HCT116 (cell line): ENCODE measurements at regions not wholly inside any gene's neighbourhood (a gene's known extent, or its start where the extent isn't known, plus 50 kb on each side); places are given as distances from the start of the nearest gene placed in this dataset.

Experiments used
- ATAC-seq: fragments of 200-7000 bp; cut with Tn5 transposase; 2 replicates; pipeline ENCODE4 v1.9.1; 2020; ENCODE audit warnings: mild to moderate bottlenecking, moderate library complexity
- BruUV-seq: library from RNA; stranded (reverse); fragments of 400-500 nt; replicated peaks from 2 replicates; lab custom pipeline; 2021; lab: Mats Ljungman, UMichigan
- CTCF ChIA-PET: fragments of 300-600 bp; sonication (Branson Sonifier 250); formaldehyde crosslinking; loops from one replicate; lab custom pipeline; 2021; ENCODE audit warnings: antibody characterized with exemption; lab: Charles Lee
- POLR2A ChIA-PET: fragments of 300-600, 350-600 bp; sonication (Branson Sonifier 250); formaldehyde crosslinking; loops from one replicate; lab custom pipeline; 2021; ENCODE audit warnings: antibody characterized with exemption; lab: Charles Lee
- RAD21 ChIA-PET, 2 experiments: fragments of 300-600 bp; sonication (Branson Sonifier 250); formaldehyde crosslinking; loops; one replicate each; lab custom pipeline; 2023; ENCODE audit warnings: low total read pairs in 2 of 2; ENCODE audit not compliant: uncharacterized antibody in 2 of 2, unreplicated experiment in 2 of 2, low non-redundant PET in 1 of 2; lab: Charles Lee
- DNase-seq: peaks from one replicate; pipeline ENCODE4 v3.0.0-alpha.2; 2010; ENCODE audit warnings: low read depth, low spot score
- H2AFZ ChIP-seq: fragments of 200-600 bp; shearing (Covaris generic), sonication (generic); 2 replicates; pipeline ENCODE4 v1.6.1; 2017; ENCODE audit warnings: low read depth, mixed run types, mixed read lengths, antibody characterized with exemption, low read length; ENCODE audit not compliant: poor library complexity, severe bottlenecking
- H3K27ac ChIP-seq: 2 replicates; pipeline ENCODE4 v1.5.1; 2012; ENCODE audit warnings: low read depth, low read length
- H3K27me3 ChIP-seq: fragments of 200-600 bp; sonication (generic); 2 replicates; pipeline ENCODE4 v1.6.1; 2016; ENCODE audit warnings: mixed run types, low read length, mixed read lengths; ENCODE audit not compliant: insufficient read depth
- H3K36me3 ChIP-seq, 2 experiments: fragments of 200-500 bp in 1 of 2; fragments of 200-600 bp in 1 of 2; sonication (Bioruptor generic) in 1 of 2; sonication (generic) in 1 of 2; 2 replicates each; pipeline versions ENCODE4 v1.5.1 to v1.6.1; 2014 to 2016; ENCODE audit warnings: low read length in 2 of 2, inconsistent platforms in 1 of 2, mixed read lengths in 1 of 2, mixed run types in 1 of 2; ENCODE audit not compliant: insufficient read depth in 2 of 2, control insufficient read depth in 1 of 2
- H3K4me1 ChIP-seq, 2 experiments: fragments of 200-600 bp in 1 of 2; sonication (generic) in 1 of 2; 2 replicates each; pipeline versions ENCODE4 v1.5.1 to v1.6.1; 2012 to 2017; ENCODE audit warnings: low read length in 2 of 2, inconsistent platforms in 1 of 2, mild to moderate bottlenecking in 1 of 2, mixed read lengths in 1 of 2, mixed run types in 1 of 2, moderate library complexity in 1 of 2; ENCODE audit not compliant: insufficient read depth in 2 of 2, control insufficient read depth in 1 of 2
- H3K4me2 ChIP-seq: fragments of 200-600 bp; sonication (generic); 2 replicates; pipeline ENCODE4 v1.6.1; 2017; ENCODE audit warnings: mixed run types, low read length, mixed read lengths
- H3K4me3 ChIP-seq, 2 experiments: fragments of 200-600 bp in 1 of 2; sonication (generic) in 1 of 2; replicated peaks in 1 of 2; 2 replicates each; pipeline ENCODE4 v1.5.1; 2011 to 2016; ENCODE audit warnings: low read length in 2 of 2, control low read depth in 1 of 2, low read depth in 1 of 2, mild to moderate bottlenecking in 1 of 2, mixed read lengths in 1 of 2, mixed run types in 1 of 2
- H3K79me2 ChIP-seq: fragments of 200-600 bp; sonication (generic); 2 replicates; pipeline ENCODE4 v1.6.1; 2017; ENCODE audit warnings: mild to moderate bottlenecking, mixed run types, low read length, moderate library complexity, mixed read lengths; ENCODE audit not compliant: insufficient read depth
- H3K9ac ChIP-seq: fragments of 200-600 bp; sonication (generic); 2 replicates; pipeline ENCODE4 v1.6.1; 2016; ENCODE audit warnings: low read length, mixed read lengths
- H3K9me2 ChIP-seq: fragments of 200-600 bp; sonication (generic), shearing (Covaris generic); 2 replicates; pipeline ENCODE4 v1.6.1; 2017; ENCODE audit warnings: mixed run types, mild to moderate bottlenecking, moderate library complexity; ENCODE audit not compliant: insufficient read depth
- H3K9me3 ChIP-seq, 2 experiments: fragments of 200-500 bp in 1 of 2; fragments of 200-600 bp in 1 of 2; sonication (Bioruptor generic) in 1 of 2; sonication (generic) in 1 of 2; 2 replicates each; pipeline ENCODE4 v1.6.1; 2014 to 2017; ENCODE audit warnings: low read length in 2 of 2, mixed read lengths in 2 of 2, inconsistent platforms in 1 of 2, low read depth in 1 of 2, mild to moderate bottlenecking in 1 of 2, mixed run types in 1 of 2, moderate library complexity in 1 of 2; ENCODE audit not compliant: control insufficient read depth in 1 of 2, insufficient read depth in 1 of 2
- H4K20me1 ChIP-seq: fragments of 200-600 bp; sonication (generic), shearing (Covaris generic); 2 replicates; pipeline ENCODE4 v1.6.1; 2017; ENCODE audit warnings: mixed run types, mild to moderate bottlenecking, moderate library complexity; ENCODE audit not compliant: insufficient read depth
- CBX3 ChIP-seq: IDR thresholded peaks from 2 replicates; pipeline ENCODE4 v1.6.1; 2012; ENCODE audit warnings: low read depth
- CEBPB ChIP-seq: IDR thresholded peaks from 2 replicates; pipeline ENCODE4 v1.6.1; 2012; ENCODE audit warnings: low read depth
- ELF1 ChIP-seq: IDR thresholded peaks from 2 replicates; pipeline ENCODE4 v1.6.1; 2012; ENCODE audit warnings: low read depth, borderline replicate concordance
- EZH2 ChIP-seq: fragments of 200-600 bp; sonication (generic); IDR thresholded peaks from 2 replicates; pipeline ENCODE4 v1.6.1; 2017; ENCODE audit warnings: antibody characterized with exemption, mixed run types
- JUND ChIP-seq: IDR thresholded peaks from 2 replicates; pipeline ENCODE4 v1.6.1; 2012
- POLR2AphosphoS5 ChIP-seq: IDR thresholded peaks from 2 replicates; pipeline ENCODE4 v1.6.1; 2011; ENCODE audit warnings: mild to moderate bottlenecking, low read depth, low read length, moderate library complexity
- RAD21 ChIP-seq: IDR thresholded peaks from 2 replicates; pipeline ENCODE4 v1.6.1; 2012; ENCODE audit warnings: low read depth, mild to moderate bottlenecking
- SRF ChIP-seq: IDR thresholded peaks from 2 replicates; pipeline ENCODE4 v1.6.1; 2012; ENCODE audit warnings: low read depth
- YY1 ChIP-seq: IDR thresholded peaks from 2 replicates; pipeline ENCODE4 v1.6.1; 2011; ENCODE audit warnings: low read length, low read depth, moderate library complexity, mild to moderate bottlenecking; ENCODE audit not compliant: insufficient replicate concordance; ENCODE audit errors: extremely low read depth
- intact Hi-C: fragments of 100-400 bp; cut with micrococcal nuclease; formaldehyde crosslinking; loops from 2 replicates; pipeline ENCODE4 v1.10.0; 2022
- TF ChIP-seq, protein P1 (sequence below): IDR thresholded peaks from 2 replicates; pipeline ENCODE4 v1.6.1; 2012; ENCODE audit warnings: low read depth
- TF ChIP-seq, protein P2 (sequence below), 3 experiments: fragments of 200-600 bp in 1 of 3; sonication (generic) in 1 of 3; IDR thresholded peaks in 2 of 3; conservative IDR thresholded peaks in 1 of 3; 2 replicates each; pipeline ENCODE4 v1.5.1; 2012 to 2017; ENCODE audit warnings: low read depth in 2 of 3, low read length in 2 of 3, antibody characterized with exemption in 1 of 3, borderline replicate concordance in 1 of 3, control low read depth in 1 of 3, mild to moderate bottlenecking in 1 of 3, mixed read lengths in 1 of 3, mixed run types in 1 of 3, moderate library complexity in 1 of 3; ENCODE audit not compliant: insufficient read depth in 1 of 3
- TF ChIP-seq, protein P3 (sequence below): IDR thresholded peaks from 2 replicates; pipeline ENCODE4 v1.6.1; 2012

DNA sequence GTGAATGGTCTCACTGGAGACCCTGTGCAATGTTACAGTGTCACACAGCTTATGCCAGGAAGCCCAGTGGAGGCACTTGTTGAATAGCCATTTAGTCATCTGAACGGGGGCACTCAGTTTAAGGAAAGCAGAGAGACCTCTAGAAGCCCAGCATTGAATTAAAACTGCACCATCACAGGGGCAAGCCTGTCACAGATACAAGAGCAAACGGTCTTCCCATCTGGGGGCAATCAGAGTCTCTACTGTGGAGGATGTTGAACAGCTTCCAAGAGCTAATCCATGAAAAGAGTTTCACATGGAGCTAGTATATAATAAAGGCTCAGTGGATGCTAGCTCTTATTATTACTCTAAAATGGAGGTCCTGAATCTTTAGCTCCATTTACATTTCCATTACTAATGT, 553.7 kb upstream of the ARRDC4 start:
- CTCF ChIA-PET, result no interaction called here
- no peaks in the 10 kb centered on the region for H3K27me3 ChIP-seq
- H2AFZ ChIP-seq, result no peak overlapping the region
- H3K9me2 ChIP-seq, result no peaks in the 10 kb centered on the region
- intact Hi-C loops, result no loop called here
- RAD21 ChIA-PET, result no interaction called here
- no peaks in the 10 kb centered on the region for H3K4me1 ChIP-seq
- peaks cover 0 to 10% of the 10 kb centered on the region in 2 experiments; a peak in 2 of 4 replicates for H3K9me3 ChIP-seq
- POLR2A ChIA-PET, result no interaction called here
- TF ChIP-seq, protein P1, sequence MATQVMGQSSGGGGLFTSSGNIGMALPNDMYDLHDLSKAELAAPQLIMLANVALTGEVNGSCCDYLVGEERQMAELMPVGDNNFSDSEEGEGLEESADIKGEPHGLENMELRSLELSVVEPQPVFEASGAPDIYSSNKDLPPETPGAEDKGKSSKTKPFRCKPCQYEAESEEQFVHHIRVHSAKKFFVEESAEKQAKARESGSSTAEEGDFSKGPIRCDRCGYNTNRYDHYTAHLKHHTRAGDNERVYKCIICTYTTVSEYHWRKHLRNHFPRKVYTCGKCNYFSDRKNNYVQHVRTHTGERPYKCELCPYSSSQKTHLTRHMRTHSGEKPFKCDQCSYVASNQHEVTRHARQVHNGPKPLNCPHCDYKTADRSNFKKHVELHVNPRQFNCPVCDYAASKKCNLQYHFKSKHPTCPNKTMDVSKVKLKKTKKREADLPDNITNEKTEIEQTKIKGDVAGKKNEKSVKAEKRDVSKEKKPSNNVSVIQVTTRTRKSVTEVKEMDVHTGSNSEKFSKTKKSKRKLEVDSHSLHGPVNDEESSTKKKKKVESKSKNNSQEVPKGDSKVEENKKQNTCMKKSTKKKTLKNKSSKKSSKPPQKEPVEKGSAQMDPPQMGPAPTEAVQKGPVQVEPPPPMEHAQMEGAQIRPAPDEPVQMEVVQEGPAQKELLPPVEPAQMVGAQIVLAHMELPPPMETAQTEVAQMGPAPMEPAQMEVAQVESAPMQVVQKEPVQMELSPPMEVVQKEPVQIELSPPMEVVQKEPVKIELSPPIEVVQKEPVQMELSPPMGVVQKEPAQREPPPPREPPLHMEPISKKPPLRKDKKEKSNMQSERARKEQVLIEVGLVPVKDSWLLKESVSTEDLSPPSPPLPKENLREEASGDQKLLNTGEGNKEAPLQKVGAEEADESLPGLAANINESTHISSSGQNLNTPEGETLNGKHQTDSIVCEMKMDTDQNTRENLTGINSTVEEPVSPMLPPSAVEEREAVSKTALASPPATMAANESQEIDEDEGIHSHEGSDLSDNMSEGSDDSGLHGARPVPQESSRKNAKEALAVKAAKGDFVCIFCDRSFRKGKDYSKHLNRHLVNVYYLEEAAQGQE, result no peak
- TF ChIP-seq CEBPB (no peak), JUND (no peak), YY1 (no peak), SRF (no peak), RAD21 (no peak), EZH2 (no peak), ELF1 (no peak), CBX3 (no peak), POLR2AphosphoS5 (no peak)
- TF ChIP-seq, protein P2, sequence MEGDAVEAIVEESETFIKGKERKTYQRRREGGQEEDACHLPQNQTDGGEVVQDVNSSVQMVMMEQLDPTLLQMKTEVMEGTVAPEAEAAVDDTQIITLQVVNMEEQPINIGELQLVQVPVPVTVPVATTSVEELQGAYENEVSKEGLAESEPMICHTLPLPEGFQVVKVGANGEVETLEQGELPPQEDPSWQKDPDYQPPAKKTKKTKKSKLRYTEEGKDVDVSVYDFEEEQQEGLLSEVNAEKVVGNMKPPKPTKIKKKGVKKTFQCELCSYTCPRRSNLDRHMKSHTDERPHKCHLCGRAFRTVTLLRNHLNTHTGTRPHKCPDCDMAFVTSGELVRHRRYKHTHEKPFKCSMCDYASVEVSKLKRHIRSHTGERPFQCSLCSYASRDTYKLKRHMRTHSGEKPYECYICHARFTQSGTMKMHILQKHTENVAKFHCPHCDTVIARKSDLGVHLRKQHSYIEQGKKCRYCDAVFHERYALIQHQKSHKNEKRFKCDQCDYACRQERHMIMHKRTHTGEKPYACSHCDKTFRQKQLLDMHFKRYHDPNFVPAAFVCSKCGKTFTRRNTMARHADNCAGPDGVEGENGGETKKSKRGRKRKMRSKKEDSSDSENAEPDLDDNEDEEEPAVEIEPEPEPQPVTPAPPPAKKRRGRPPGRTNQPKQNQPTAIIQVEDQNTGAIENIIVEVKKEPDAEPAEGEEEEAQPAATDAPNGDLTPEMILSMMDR (IDR thresholded peaks at IDR 0.05 in 2 of 3, conservative IDR thresholded peaks at IDR 0.05 in 1 of 3; ENCODE audit: borderline replicate concordance in 1 of 3, insufficient read depth in 1 of 3, low read depth in 2 of 3, low read length in 2 of 3), result no peak
- TF ChIP-seq, protein P3, sequence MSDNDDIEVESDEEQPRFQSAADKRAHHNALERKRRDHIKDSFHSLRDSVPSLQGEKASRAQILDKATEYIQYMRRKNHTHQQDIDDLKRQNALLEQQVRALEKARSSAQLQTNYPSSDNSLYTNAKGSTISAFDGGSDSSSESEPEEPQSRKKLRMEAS, result no peak
- H3K4me2 ChIP-seq, result no peak overlapping the region
- no peak overlapping the region for H3K9ac ChIP-seq
- no peaks in the 10 kb centered on the region for H4K20me1 ChIP-seq
- H3K4me3 ChIP-seq, result no peak overlapping the region
- H3K27ac ChIP-seq, result no peak overlapping the region
- no TSS peak for BruUV-seq
- ATAC-seq (no peak), DNase-seq (no peak)
- no peaks in the 10 kb centered on the region for H3K79me2 ChIP-seq
- no peaks in the 10 kb centered on the region for H3K36me3 ChIP-seq
